Neural cell (in vitro differentiated cells): ENCODE measurements at regions not wholly inside any gene's neighbourhood (a gene's known extent, or its start where the extent isn't known, plus 50 kb on each side); places are given as distances from the start of the nearest gene placed in this dataset.

Experiments used
- H2AFZ ChIP-seq: fragments of 200-600, 300-800 bp; sonication (generic), shearing (Covaris generic); 2 replicates; pipeline ENCODE4 v1.6.0; 2014; ENCODE audit warnings: low read depth, mild to moderate bottlenecking, antibody characterized with exemption, low read length, moderate library complexity
- H3F3A ChIP-seq: fragments of 200-600 bp; shearing (Covaris generic); 2 replicates; pipeline ENCODE4 v1.6.1; 2016; ENCODE audit warnings: mild to moderate bottlenecking, moderate library complexity, mixed read lengths, antibody characterized with exemption, low read length; ENCODE audit not compliant: insufficient read depth, poor library complexity, severe bottlenecking
- H3K27ac ChIP-seq: fragments of 200-600, 300-800 bp; sonication (generic), shearing (Covaris generic); 2 replicates; pipeline ENCODE4 v1.5.1; 2014; ENCODE audit warnings: mild to moderate bottlenecking, low read length, moderate library complexity
- H3K27me3 ChIP-seq: fragments of 300-800, 200-600 bp; sonication (generic), shearing (Covaris generic); 2 replicates; pipeline ENCODE4 v1.6.0; 2014; ENCODE audit warnings: mild to moderate bottlenecking, low read depth, low read length, moderate library complexity; ENCODE audit not compliant: insufficient read depth
- H3K36me3 ChIP-seq: fragments of 300-800, 200-600 bp; sonication (generic), shearing (Covaris generic); 2 replicates; pipeline ENCODE4 v1.5.1; 2014; ENCODE audit warnings: mild to moderate bottlenecking, antibody characterized with exemption, low read length, moderate library complexity; ENCODE audit not compliant: insufficient read depth
- H3K4me2 ChIP-seq: fragments of 300-800, 200-600 bp; sonication (generic), shearing (Covaris generic); 2 replicates; pipeline ENCODE4 v1.6.0; 2014; ENCODE audit warnings: mild to moderate bottlenecking, low read length
- H3K4me3 ChIP-seq: fragments of 300-800, 200-600 bp; sonication (generic), shearing (Covaris generic); 2 replicates; pipeline ENCODE4 v1.5.1; 2014; ENCODE audit warnings: mild to moderate bottlenecking, low read length, moderate library complexity
- H3K79me2 ChIP-seq: fragments of 200-600 bp; shearing (Covaris generic); replicated peaks from 2 replicates; pipeline ENCODE4 v1.6.0; 2014; ENCODE audit warnings: mild to moderate bottlenecking, low read length, moderate library complexity; ENCODE audit not compliant: insufficient read depth
- H3K9ac ChIP-seq: fragments of 300-800, 200-600 bp; sonication (generic), shearing (Covaris generic); 2 replicates; pipeline ENCODE4 v1.6.1; 2016; ENCODE audit warnings: mild to moderate bottlenecking, low read length, mixed read lengths
- H3K9me2 ChIP-seq: fragments of 200-600 bp; shearing (Covaris generic); 2 replicates; pipeline ENCODE4 v1.6.1; 2016; ENCODE audit warnings: mild to moderate bottlenecking, low read length, mixed read lengths; ENCODE audit not compliant: insufficient read depth
- H3K9me3 ChIP-seq: fragments of 200-600, 300-800 bp; sonication (generic), shearing (Covaris generic); 2 replicates; pipeline ENCODE4 v1.6.1; 2016; ENCODE audit warnings: mild to moderate bottlenecking, mixed run types, low read length, moderate library complexity, mixed read lengths
- H4K20me1 ChIP-seq: fragments of 200-600 bp; shearing (Covaris generic); 2 replicates; pipeline ENCODE4 v1.6.1; 2016; ENCODE audit warnings: mild to moderate bottlenecking, mixed run types; ENCODE audit not compliant: insufficient read depth
- CTCF ChIP-seq: fragments of 450-650 bp; IDR thresholded peaks from 2 replicates; pipeline ENCODE4 v1.5.1; 2014; ENCODE audit warnings: antibody characterized with exemption, mild to moderate bottlenecking, moderate library complexity; ENCODE audit not compliant: poor library complexity, severe bottlenecking
- EP300 ChIP-seq: fragments of 450-650 bp; conservative IDR thresholded peaks from 2 replicates; pipeline ENCODE4 v1.6.1; 2014; ENCODE audit warnings: antibody characterized with exemption, mild to moderate bottlenecking, moderate library complexity; ENCODE audit not compliant: poor library complexity, severe bottlenecking
- EZH2 ChIP-seq: fragments of 200-600, 300-800 bp; shearing (Covaris generic), sonication (generic); IDR thresholded peaks from 2 replicates; pipeline ENCODE4 v1.6.1; 2014; ENCODE audit warnings: antibody characterized with exemption, low read length, borderline replicate concordance, mild to moderate bottlenecking; ENCODE audit not compliant: insufficient read depth, poor library complexity, severe bottlenecking
- MXI1 ChIP-seq: fragments of 450-650 bp; conservative IDR thresholded peaks from 2 replicates; pipeline ENCODE4 v1.6.1; 2014; ENCODE audit warnings: antibody characterized with exemption, mild to moderate bottlenecking; ENCODE audit not compliant: poor library complexity, severe bottlenecking
- POLR2AphosphoS5 ChIP-seq: IDR thresholded peaks from 2 replicates; pipeline ENCODE4 v1.6.1; 2012
- RAD21 ChIP-seq: fragments of 450-650 bp; conservative IDR thresholded peaks from 2 replicates; pipeline ENCODE4 v1.6.1; 2014; ENCODE audit warnings: antibody characterized with exemption, mild to moderate bottlenecking, moderate library complexity
- REST ChIP-seq: IDR thresholded peaks from 2 replicates; pipeline ENCODE4 v1.6.1; 2012; ENCODE audit warnings: borderline replicate concordance
- SMC3 ChIP-seq: fragments of 450-650 bp; conservative IDR thresholded peaks from 2 replicates; pipeline ENCODE4 v1.6.1; 2014; ENCODE audit warnings: antibody characterized with exemption, mild to moderate bottlenecking, moderate library complexity; ENCODE audit not compliant: poor library complexity
- TAF1 ChIP-seq: IDR thresholded peaks from 2 replicates; pipeline ENCODE4 v1.6.1; 2012; ENCODE audit warnings: low read depth

GRCh38 chr3:56980798-56981390, 79.6 kb upstream of the SPATA12 start:
- Histone ChIP-seq H3K4me3 (no peak overlapping the region), H3K4me2 (no peak overlapping the region), H3K36me3 (no peaks in the 10 kb centered on the region), H4K20me1 (no peaks in the 10 kb centered on the region), H3K9me2 (no peaks in the 10 kb centered on the region), H3K27me3 (no peaks in the 10 kb centered on the region), H3K9me3 (no peaks in the 10 kb centered on the region), H3K9ac (no peak overlapping the region), H3K27ac (no peak overlapping the region), H2AFZ (no peak overlapping the region), H3K79me2 (no peaks in the 10 kb centered on the region), H3F3A (no peaks in the 10 kb centered on the region)
- TF ChIP-seq TAF1 (no peak), RAD21 (no peak), CTCF (no peak), EP300 (no peak), MXI1 (no peak), EZH2 (no peak), POLR2AphosphoS5 (no peak), SMC3 (no peak), REST (no peak)

GRCh38 chr3:56980243-56980642, 80.2 kb upstream of the SPATA12 start:
- H3K4me2 ChIP-seq, result no peak overlapping the region
- TF ChIP-seq EZH2 (no peak), MXI1 (no peak), CTCF (no peak), POLR2AphosphoS5 (no peak), RAD21 (no peak), SMC3 (no peak), TAF1 (no peak), EP300 (no peak), REST (no peak)

More at GRCh38 chr3:56980243-56980642, 80.2 kb upstream of the SPATA12 start:
- Histone ChIP-seq H3K9me2 (no peaks in the 10 kb centered on the region), H3K36me3 (no peaks in the 10 kb centered on the region), H3K27ac (no peak overlapping the region), H3F3A (no peaks in the 10 kb centered on the region), H4K20me1 (no peaks in the 10 kb centered on the region), H3K79me2 (no peaks in the 10 kb centered on the region), H3K27me3 (no peaks in the 10 kb centered on the region), H3K9me3 (no peaks in the 10 kb centered on the region), H3K9ac (no peak overlapping the region), H2AFZ (no peak overlapping the region), H3K4me3 (no peak overlapping the region)
